Kidney (tissue), 13 donors: ENCODE measurements at regions not wholly inside any gene's neighbourhood (a gene's known extent, or its start where the extent isn't known, plus 50 kb on each side); places are given as distances from the start of the nearest gene placed in this dataset.

Experiments
- DNase-seq, 5 donors: peaks; one replicate each; pipeline ENCODE4 v3.0.0-alpha.2; 2013 to 2020
- FAIRE-seq: peaks from 2 replicates; lab custom pipeline; 2012; peaks lifted over from hg19 to GRCh38; lab: Jason Lieb, UNC
- H3K27ac ChIP-seq, 2 donors: one replicate each; pipeline ENCODE4 v1.7.0; 2013; ENCODE audit warnings: low read depth in 2 of 2, low read length in 2 of 2, inconsistent platforms in 1 of 2
- H3K27me3 ChIP-seq: one replicate; pipeline ENCODE4 v1.7.1; 2013; ENCODE audit warnings: low read length, inconsistent platforms; ENCODE audit not compliant: control insufficient read depth, insufficient read depth
- H3K36me3 ChIP-seq, 3 donors: one replicate each; pipeline versions ENCODE4 v1.7.0 to v1.7.1; 2013; ENCODE audit warnings: low read length in 3 of 3, control low read depth in 1 of 3, inconsistent platforms in 1 of 3; ENCODE audit not compliant: insufficient read depth in 3 of 3, control insufficient read depth in 2 of 3
- H3K4me1 ChIP-seq, 3 donors: one replicate each; pipeline versions ENCODE4 v1.7.0 to v1.7.1; 2013; ENCODE audit warnings: low read length in 3 of 3, inconsistent platforms in 1 of 3, low read depth in 1 of 3; ENCODE audit not compliant: control insufficient read depth in 2 of 3, insufficient read depth in 2 of 3
- H3K4me3 ChIP-seq, 3 donors: one replicate each; pipeline versions ENCODE4 v1.7.0 to v1.8.1; 2013; ENCODE audit warnings: low read length in 3 of 3, control low read depth in 1 of 3, inconsistent platforms in 1 of 3
- H3K9ac ChIP-seq, 3 donors: one replicate each; pipeline versions ENCODE4 v1.7.0 to v1.7.1; 2013; ENCODE audit warnings: low read length in 3 of 3, control low read depth in 1 of 3, inconsistent platforms in 1 of 3
- H3K9me3 ChIP-seq, 3 donors: one replicate each; pipeline versions ENCODE4 v1.7.0 to v1.7.1; 2013; ENCODE audit warnings: low read length in 3 of 3, control low read depth in 1 of 3, inconsistent platforms in 1 of 3; ENCODE audit not compliant: control insufficient read depth in 2 of 3, insufficient read depth in 1 of 3
- CTCF ChIP-seq: IDR thresholded peaks from 3 replicates; pipeline ENCODE4 v1.5.1; 2012; ENCODE audit warnings: mild to moderate bottlenecking, moderate library complexity, borderline replicate concordance; ENCODE audit not compliant: insufficient read depth; ENCODE audit errors: extremely low read depth
- intact Hi-C: fragments of 100-400 bp; cut with DNase I; formaldehyde crosslinking; loops from one replicate; pipeline ENCODE4 v1.11.1; 2022
- donor health status: control.
- donor health status: control.
- donor health status: control.
- donor health status: control.
- donor health status: control.
- donor health status: DM: yes; HTN: yes; CAD: no.
- donor health status: Normal renal cell carcinoma (clear cell type).

DNA sequence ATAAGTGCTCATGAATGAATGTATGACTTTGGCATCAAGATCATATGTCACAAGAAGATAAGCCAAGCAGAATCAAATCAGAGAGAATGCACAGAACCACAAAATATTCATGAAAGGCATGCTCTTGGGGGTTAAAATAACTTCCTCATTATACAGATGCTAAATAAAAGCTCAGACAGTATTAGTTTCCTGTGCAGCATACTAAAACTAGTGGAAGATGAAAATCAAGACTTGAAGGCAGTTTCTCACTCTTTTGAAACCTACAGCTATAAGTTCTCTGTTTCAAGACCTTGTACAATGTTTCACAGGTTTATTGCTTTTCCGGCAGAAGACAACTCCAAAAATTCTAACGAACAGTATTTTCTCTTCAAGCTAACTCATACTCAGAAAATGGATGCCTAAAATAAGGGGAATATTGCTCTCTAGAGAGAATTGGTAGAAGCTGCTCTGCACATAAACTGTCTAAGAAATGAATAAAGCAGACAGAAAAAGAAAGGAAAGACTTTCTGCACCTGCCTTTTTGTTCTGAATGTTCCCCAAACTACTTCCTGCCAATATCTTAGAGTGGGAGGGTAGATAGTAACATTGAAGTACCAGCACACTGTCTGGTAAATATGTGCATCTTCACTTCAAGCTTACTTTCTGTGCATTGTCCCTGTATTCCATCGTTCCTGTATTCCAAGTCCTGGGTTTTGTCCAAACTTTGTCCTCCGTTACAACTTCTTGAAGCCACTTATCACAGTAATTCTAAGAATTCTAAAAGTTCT is 639.4 kb upstream of the FAT3 start:
- DNase-seq: no peak
- no peak overlapping the region for H3K4me3 ChIP-seq
- intact Hi-C loops: no loop called here
- no peak overlapping the region for H3K27ac ChIP-seq
- no peak for TF ChIP-seq CTCF
- no peak for FAIRE-seq
- no peaks in the 10 kb centered on the region for H3K36me3 ChIP-seq
- H3K4me1 ChIP-seq: no peaks in the 10 kb centered on the region
- H3K27me3 ChIP-seq: no peaks in the 10 kb centered on the region
- no peak overlapping the region for H3K9ac ChIP-seq
- H3K9me3 ChIP-seq: no peaks in the 10 kb centered on the region

DNA sequence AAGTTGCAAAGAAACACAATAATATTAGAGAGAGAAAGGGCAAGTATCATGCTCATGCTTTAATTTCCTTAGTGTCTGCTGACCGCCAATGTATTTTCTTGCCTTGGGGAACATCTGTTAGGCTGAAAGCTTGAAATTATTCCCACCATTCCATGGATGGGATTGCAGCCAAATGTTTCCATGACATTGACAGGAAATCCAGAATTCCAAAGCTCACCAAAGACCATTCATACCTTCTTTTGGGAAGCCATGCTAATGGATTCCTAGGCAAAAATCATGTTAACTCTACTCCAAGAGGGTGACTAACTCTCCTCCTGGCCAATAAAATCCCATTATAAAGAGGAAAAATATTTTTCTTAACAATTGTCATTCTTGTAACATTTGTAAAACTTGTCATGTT is 661.4 kb upstream of the FAT3 start:
- DNase-seq: no peak
- no peak overlapping the region for H3K9ac ChIP-seq
- intact Hi-C loops: no loop called here
- no peaks in the 10 kb centered on the region for H3K27me3 ChIP-seq
- H3K4me3 ChIP-seq: no peak overlapping the region
- no peaks in the 10 kb centered on the region for H3K9me3 ChIP-seq
- no peaks in the 10 kb centered on the region for H3K36me3 ChIP-seq
- no peak for TF ChIP-seq CTCF
- no peaks in the 10 kb centered on the region for H3K4me1 ChIP-seq
- FAIRE-seq: no peak
- no peak overlapping the region for H3K27ac ChIP-seq

DNA sequence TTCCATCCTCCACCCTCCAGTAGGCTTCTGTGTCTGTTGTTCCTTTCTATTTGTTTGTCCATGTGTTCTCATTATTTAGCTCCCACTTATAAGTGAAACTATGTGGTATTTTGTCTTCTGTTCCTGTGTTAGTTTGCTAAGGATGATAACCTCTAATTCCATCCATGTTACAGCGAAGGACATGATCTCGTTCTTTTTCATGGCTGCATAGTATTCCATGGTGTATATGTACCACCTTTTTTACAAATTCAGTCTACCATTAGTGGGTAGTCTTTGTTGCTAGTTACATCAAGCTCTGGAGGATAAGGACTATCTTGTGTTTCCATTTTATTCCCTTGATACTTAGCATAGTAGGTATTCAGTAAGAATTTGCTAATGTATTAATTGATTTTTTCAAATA is 664.2 kb upstream of the FAT3 start:
- no peak overlapping the region for H3K4me3 ChIP-seq
- intact Hi-C loops: no loop called here
- no peak for DNase-seq
- H3K9me3 ChIP-seq: no peaks in the 10 kb centered on the region
- TF ChIP-seq CTCF: no peak
- no peaks in the 10 kb centered on the region for H3K36me3 ChIP-seq
- no peak for FAIRE-seq
- H3K27ac ChIP-seq: no peak overlapping the region
- no peak overlapping the region for H3K9ac ChIP-seq
- H3K4me1 ChIP-seq: no peaks in the 10 kb centered on the region
- no peaks in the 10 kb centered on the region for H3K27me3 ChIP-seq

DNA sequence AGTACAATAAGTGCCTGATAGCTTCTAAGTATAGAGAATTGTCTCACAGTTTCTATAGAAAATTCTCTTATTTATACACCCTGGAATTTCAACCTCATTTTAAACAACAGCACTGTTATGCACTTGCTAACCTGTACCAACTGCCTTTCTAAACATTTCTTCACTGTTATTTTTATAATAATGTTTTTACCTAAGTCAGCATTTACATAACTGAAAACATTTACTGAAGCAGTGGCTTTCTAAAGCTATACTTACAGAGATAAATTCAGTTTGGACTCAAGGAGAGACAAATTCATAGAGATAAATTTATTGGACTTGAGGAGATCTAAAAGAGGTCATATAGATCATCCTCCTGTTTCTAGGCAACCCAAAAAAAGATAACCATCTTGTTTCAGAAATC is 686.6 kb upstream of the FAT3 start:
- Histone ChIP-seq H3K27me3 (no peaks in the 10 kb centered on the region), H3K27ac (no peak overlapping the region), H3K4me3 (no peak overlapping the region), H3K9ac (no peak overlapping the region), H3K9me3 (peaks cover 0 to 10% (median 0%) of the 10 kb centered on the region in 3 donors), H3K36me3 (no peaks in the 10 kb centered on the region), H3K4me1 (no peaks in the 10 kb centered on the region)
- intact Hi-C loops: no loop called here
- DNase-seq (no peak), FAIRE-seq (no peak)
- no peak for TF ChIP-seq CTCF
